IMR-90 (cell line): ENCODE measurements at regions not wholly inside any gene's neighbourhood (a gene's known extent, or its start where the extent isn't known, plus 50 kb on each side); places are given as distances from the start of the nearest gene placed in this dataset.

Source experiments
- ATAC-seq: fragments of 200-7000 bp; cut with Tn5 transposase; 2 replicates; pipeline ENCODE4 v1.9.1; 2020; ENCODE audit warnings: low read depth, mild to moderate bottlenecking, moderate library complexity
- BruUV-seq: library from RNA; stranded (reverse); fragments of 400-500 nt; replicated peaks from 2 replicates; lab custom pipeline; 2021; lab: Mats Ljungman, UMichigan
- CTCF ChIA-PET: fragments of 300-600 bp; formaldehyde crosslinking; extraction: SDS; loops from one replicate; lab custom pipeline; 2021; ENCODE audit warnings: antibody characterized with exemption; lab: Yijun Ruan, JAX
- POLR2A ChIA-PET: fragments of 300-600 bp; sonication (Branson Sonifier 250); formaldehyde crosslinking; loops from one replicate; lab custom pipeline; 2022; ENCODE audit warnings: antibody characterized with exemption; ENCODE audit not compliant: unreplicated experiment; lab: Charles Lee
- DNase-seq: peaks from one replicate; pipeline ENCODE4 v3.0.0; 2013
- H2AFZ ChIP-seq: replicated peaks from 2 replicates; pipeline ENCODE3; 2013; ENCODE audit warnings: low read length, mild to moderate bottlenecking; ENCODE audit not compliant: poor library complexity
- H2AK5ac ChIP-seq: 2 replicates; pipeline ENCODE4 v1.6.1; 2013; ENCODE audit warnings: low read depth, low read length, inconsistent platforms
- H2AK9ac ChIP-seq: replicated peaks from 2 replicates; pipeline ENCODE3; 2013; ENCODE audit warnings: mild to moderate bottlenecking, low read depth, low read length, moderate library complexity; ENCODE audit not compliant: poor library complexity
- H2BK120ac ChIP-seq: 2 replicates; pipeline ENCODE4 v1.6.1; 2013; ENCODE audit warnings: low read depth, low read length, inconsistent platforms
- H2BK15ac ChIP-seq: 3 replicates; pipeline ENCODE4 v1.6.1; 2013; ENCODE audit warnings: low read depth, low read length, inconsistent platforms
- H2BK20ac ChIP-seq: 2 replicates; pipeline ENCODE4 v1.6.1; 2013; ENCODE audit warnings: low read depth, mild to moderate bottlenecking, inconsistent platforms, low read length, moderate library complexity
- H2BK5ac ChIP-seq: 2 replicates; pipeline ENCODE4 v1.6.1; 2013; ENCODE audit warnings: mild to moderate bottlenecking, low read depth, low read length, inconsistent platforms; ENCODE audit not compliant: poor library complexity, severe bottlenecking
- H3K14ac ChIP-seq: replicated peaks from 2 replicates; pipeline ENCODE4 v1.6.1; 2013; ENCODE audit warnings: low read depth, low read length, inconsistent platforms
- H3K18ac ChIP-seq: 2 replicates; pipeline ENCODE4 v1.6.1; 2013; ENCODE audit warnings: low read depth, low read length, control low read depth
- H3K23ac ChIP-seq: 2 replicates; pipeline ENCODE4 v1.6.1; 2013; ENCODE audit warnings: low read depth, low read length, inconsistent platforms
- H3K27ac ChIP-seq: 2 replicates; pipeline ENCODE4 v1.5.1; 2013; ENCODE audit warnings: mild to moderate bottlenecking, control low read depth, low read length; ENCODE audit not compliant: insufficient read depth
- H3K27me3 ChIP-seq: 2 replicates; pipeline ENCODE4 v1.6.1; 2013; ENCODE audit warnings: low read length; ENCODE audit not compliant: control insufficient read depth, insufficient read depth
- H3K36me3 ChIP-seq: 2 replicates; pipeline ENCODE4 v1.6.1; 2013; ENCODE audit warnings: low read length, mixed read lengths; ENCODE audit not compliant: control insufficient read depth, insufficient read depth
- H3K4ac ChIP-seq: 2 replicates; pipeline ENCODE4 v1.6.1; 2013; ENCODE audit warnings: low read depth, low read length, inconsistent platforms
- H3K4me1 ChIP-seq: 2 replicates; pipeline ENCODE4 v1.6.1; 2013; ENCODE audit warnings: low read length, mixed read lengths; ENCODE audit not compliant: control insufficient read depth, insufficient read depth
- H3K4me2 ChIP-seq: 2 replicates; pipeline ENCODE4 v1.6.1; 2013; ENCODE audit warnings: low read depth, mild to moderate bottlenecking, control low read depth, low read length, moderate library complexity
- H3K4me3 ChIP-seq: 2 replicates; pipeline ENCODE4 v1.5.1; 2013; ENCODE audit warnings: low read depth, mild to moderate bottlenecking, control low read depth, low read length, moderate library complexity; ENCODE audit not compliant: insufficient read depth
- H3K56ac ChIP-seq: 2 replicates; pipeline ENCODE4 v1.6.1; 2013; ENCODE audit warnings: low read length, inconsistent platforms; ENCODE audit not compliant: insufficient read depth; ENCODE audit errors: extremely low read depth
- H3K79me1 ChIP-seq, 2 experiments: 2 replicates each; pipeline ENCODE4 v1.6.1; 2013; ENCODE audit warnings: low read length in 2 of 2, inconsistent platforms in 1 of 2, low read depth in 1 of 2
- H3K9ac ChIP-seq: 2 replicates; pipeline ENCODE4 v1.6.1; 2013; ENCODE audit warnings: low read depth, low read length, control low read depth
- H3K9me1 ChIP-seq: 2 replicates; pipeline ENCODE4 v1.6.1; 2013; ENCODE audit warnings: low read length, inconsistent platforms; ENCODE audit not compliant: insufficient read depth
- H3K9me3 ChIP-seq: 2 replicates; pipeline ENCODE4 v1.6.1; 2013; ENCODE audit warnings: low read length; ENCODE audit not compliant: control insufficient read depth, insufficient read depth
- H4K20me1 ChIP-seq: 2 replicates; pipeline ENCODE4 v1.6.1; 2013; ENCODE audit warnings: low read length, inconsistent platforms; ENCODE audit not compliant: insufficient read depth
- H4K5ac ChIP-seq: 2 replicates; pipeline ENCODE4 v1.6.1; 2013; ENCODE audit warnings: mild to moderate bottlenecking, low read depth, low read length, control low read depth
- H4K8ac ChIP-seq, 2 experiments: 2 replicates each; pipeline ENCODE4 v1.6.1; 2013; ENCODE audit warnings: low read depth in 2 of 2, low read length in 2 of 2, control low read depth in 1 of 2, inconsistent platforms in 1 of 2
- H4K91ac ChIP-seq: 2 replicates; pipeline ENCODE4 v1.6.1; 2013; ENCODE audit warnings: low read depth, low read length, inconsistent platforms; ENCODE audit not compliant: insufficient read depth
- BHLHE40 ChIP-seq: fragments of 150-350 bp; IDR thresholded peaks from 2 replicates; pipeline ENCODE4 v1.6.1; 2016; ENCODE audit warnings: mild to moderate bottlenecking, low read depth, low read length
- CEBPB ChIP-seq: IDR thresholded peaks from 2 replicates; pipeline ENCODE4 v1.6.1; 2012; ENCODE audit warnings: low read depth, low read length, improper control_type of control experiment
- CHD1 ChIP-seq: IDR thresholded peaks from 2 replicates; pipeline ENCODE4 v1.6.1; 2012; ENCODE audit warnings: low read depth, low read length, improper control_type of control experiment
- MAFK ChIP-seq: IDR thresholded peaks from 2 replicates; pipeline ENCODE4 v1.6.1; 2012; ENCODE audit warnings: low read depth, low read length, improper control_type of control experiment
- MAZ ChIP-seq: IDR thresholded peaks from 2 replicates; pipeline ENCODE4 v1.6.1; 2012; ENCODE audit warnings: low read depth, mild to moderate bottlenecking, low read length, improper control_type of control experiment, moderate library complexity, borderline replicate concordance
- NFE2L2 ChIP-seq: fragments of 150-350 bp; IDR thresholded peaks from 2 replicates; pipeline ENCODE4 v1.6.1; 2016; ENCODE audit warnings: low read depth, mild to moderate bottlenecking, low read length
- RAD21 ChIP-seq: IDR thresholded peaks from 2 replicates; pipeline ENCODE4 v1.6.1; 2012; ENCODE audit warnings: low read length, improper control_type of control experiment
- WGBS, 2 experiments: methylation state at CpG; one replicate each; pipeline versions ENCODE4 v1.1.5 to v1.1.7; 2013; ENCODE audit warnings: missing lambda C conversion rate in 2 of 2; ENCODE audit not compliant: insufficient read length in 1 of 2; ENCODE audit errors: extremely low coverage in 2 of 2; 5-methylcytosine and 5-hydroxymethylcytosine counted together
- dilution Hi-C: fragments of 300-500 bp; cut with HindIII; formaldehyde crosslinking; loops from one replicate; pipeline ENCODE4 v1.14.3; 2018; ENCODE audit warnings: low sequenced_read_pairs; ENCODE audit not compliant: unreplicated experiment
- in situ Hi-C: fragments of 300-500 bp; cut with MboI; formaldehyde crosslinking; loops from 3 replicates; pipeline ENCODE4 v1.14.3; 2019; ENCODE audit warnings: low sequenced_read_pairs, inconsistent platforms, mixed read lengths
- intact Hi-C: fragments of 100-400 bp; cut with micrococcal nuclease; formaldehyde crosslinking; loops from 2 replicates; pipeline ENCODE4 v1.10.0; 2022

DNA sequence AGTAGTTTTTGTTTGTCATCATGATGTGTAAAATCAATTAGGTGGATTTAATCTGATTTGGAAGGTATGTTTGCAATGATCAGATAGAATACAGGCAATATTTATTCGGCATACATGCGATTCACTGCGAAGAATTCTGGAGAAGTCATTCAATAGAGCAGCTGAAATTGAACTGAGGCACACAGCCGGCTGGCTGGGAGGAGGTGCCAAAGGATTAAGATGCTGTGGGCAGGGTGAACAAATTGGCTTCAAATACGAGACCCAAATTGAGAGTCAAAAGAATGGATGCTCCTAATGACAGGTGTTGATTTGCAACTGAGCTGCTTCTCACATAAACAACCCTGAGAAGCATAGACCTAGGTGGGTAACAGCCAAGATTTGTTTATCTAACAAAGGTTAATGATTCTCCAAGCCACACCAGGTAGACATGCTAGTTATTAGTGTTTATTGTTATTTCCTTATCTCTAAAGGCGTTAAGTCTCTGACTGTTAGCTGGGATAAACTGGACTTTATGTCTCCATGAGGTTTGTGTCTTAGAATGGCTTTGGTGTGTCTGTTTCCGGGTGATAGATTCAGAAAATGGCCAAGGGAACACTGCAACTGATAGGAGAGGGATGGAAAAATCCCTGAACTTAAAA lies 55.3 kb upstream of the CLINT1 start:
- H3K9me1 ChIP-seq: no peaks in the 10 kb centered on the region
- ATAC-seq (no peak), DNase-seq (no peak)
- ChIA-PET POLR2A (no interaction called here), CTCF (no interaction called here)
- no peak overlapping the region for H3K4ac ChIP-seq
- BruUV-seq: no TSS peak
- H3K14ac ChIP-seq: no peak overlapping the region
- no peak overlapping the region for H2AFZ ChIP-seq
- no peak overlapping the region for H4K5ac ChIP-seq
- no peak overlapping the region for H2AK9ac ChIP-seq
- no peaks in the 10 kb centered on the region for H4K20me1 ChIP-seq
- H4K8ac ChIP-seq: no peak overlapping the region
- 64% methylated on average over 4 of the region's 7 CpGs; no CpG with 5 or more reads in 1 of the 2 experiments for WGBS, 2 experiments
- TF ChIP-seq MAZ: no peak
- TF ChIP-seq RAD21: no peak
- no peak for TF ChIP-seq NFE2L2
- TF ChIP-seq MAFK: no peak
- TF ChIP-seq BHLHE40: no peak
- no peak for TF ChIP-seq CHD1
- no peak for TF ChIP-seq CEBPB
- no peak overlapping the region for H2BK5ac ChIP-seq
- H2AK5ac ChIP-seq: no peak overlapping the region
- H2BK15ac ChIP-seq: no peak overlapping the region
- H3K27ac ChIP-seq: no peak overlapping the region
- no peaks in the 10 kb centered on the region for H3K36me3 ChIP-seq
- H2BK120ac ChIP-seq: no peak overlapping the region
- H4K91ac ChIP-seq: no peak overlapping the region
- H3K4me3 ChIP-seq: no peak overlapping the region
- no peaks in the 10 kb centered on the region for H3K79me1 ChIP-seq
- dilution Hi-C loops (no loop called here), in situ Hi-C loops (no loop called here), intact Hi-C loops (no loop called here)
- no peak overlapping the region for H2BK20ac ChIP-seq
- H3K9ac ChIP-seq: no peak overlapping the region
- H3K23ac ChIP-seq: no peak overlapping the region
- no peaks in the 10 kb centered on the region for H3K4me1 ChIP-seq
- no peak overlapping the region for H3K18ac ChIP-seq
- no peaks in the 10 kb centered on the region for H3K9me3 ChIP-seq
- no peak overlapping the region for H3K4me2 ChIP-seq
- no peak overlapping the region for H3K56ac ChIP-seq
- H3K27me3 ChIP-seq: peaks cover 4% of the 10 kb centered on the region
